ENCODE measurements at regions not wholly inside any gene's neighbourhood (a gene's known extent, or its start where the extent isn't known, plus 50 kb on each side); places are given as distances from the start of the nearest gene placed in this dataset.

GRCh38 chr9:2377834-2378233 lies 243.8 kb upstream of the VLDLR start:
- TF ChIP-seq CTCF (IDR thresholded peaks at IDR 0.05; ENCODE audit: insufficient read depth, low read depth, low read length) (no peak), EZH2 (IDR thresholded peaks at IDR 0.05; ENCODE audit: insufficient read depth, low read length) (no peak)

Measured in astrocyte (in vitro differentiated cells and primary cell).